GM19438 (cell line): ENCODE measurements at regions not wholly inside any gene's neighbourhood (a gene's known extent, or its start where the extent isn't known, plus 50 kb on each side); places are given as distances from the start of the nearest gene placed in this dataset.
"Not testable (repeated sequence)": the region's sequence is repeated elsewhere in the genome, so short reads cannot be mapped to it uniquely, and the experiment has no call there.

ENCODE experiments used
- ATAC-seq: cut with Tn5 transposase; IDR thresholded peaks from one replicate; pipeline ENCODE4 v1.9.1; 2021; ENCODE audit warnings: low read depth; ENCODE audit not compliant: unreplicated experiment

GRCh38 chr6:121593011-121593641 lies 157.7 kb downstream of the GJA1 start:
- ATAC-seq = no peak

- no peak for ATAC-seq
Measured at GRCh38 chr6:121594053-121594452, 158.6 kb downstream of the GJA1 start.

- ATAC-seq = no peak
Measured at GRCh38 chr6:121595646-121596045, 160.2 kb downstream of the GJA1 start.

- ATAC-seq = no peak
Measured at GRCh38 chr6:121596441-121596840, 161.0 kb downstream of the GJA1 start.

- no peak for ATAC-seq
Measured at GRCh38 chr6:121597654-121598053, 162.2 kb downstream of the GJA1 start.

- ATAC-seq = not testable (repeated sequence)
Measured at GRCh38 chr6:121599331-121599730, 163.9 kb downstream of the GJA1 start.

GRCh38 chr6:121600389-121601168 lies 165.1 kb downstream of the GJA1 start:
- ATAC-seq = no peak

GRCh38 chr6:121603486-121603885 lies 168.0 kb downstream of the GJA1 start:
- ATAC-seq = no peak

- no peak for ATAC-seq
Measured at GRCh38 chr6:121607721-121608120, 172.3 kb downstream of the GJA1 start.

GRCh38 chr6:121608270-121608669 lies 172.8 kb downstream of the GJA1 start:
- ATAC-seq = no peak

GRCh38 chr6:121609281-121609680 lies 173.8 kb downstream of the GJA1 start:
- no peak for ATAC-seq

- ATAC-seq = no peak
Measured at GRCh38 chr6:121612927-121613326, 177.5 kb downstream of the GJA1 start.

- no peak for ATAC-seq
Measured at GRCh38 chr6:121614115-121614514, 178.7 kb downstream of the GJA1 start.

GRCh38 chr6:121615493-121615892 lies 180.0 kb downstream of the GJA1 start:
- ATAC-seq = no peak

- ATAC-seq = no peak
Measured at GRCh38 chr6:121616406-121616805, 181.0 kb downstream of the GJA1 start.

GRCh38 chr6:121617388-121617787 lies 181.9 kb downstream of the GJA1 start:
- ATAC-seq = no peak

- ATAC-seq = no peak
Measured at GRCh38 chr6:121619013-121619412, 183.6 kb downstream of the GJA1 start.

- ATAC-seq = no peak
Measured at GRCh38 chr6:121619987-121620740, 184.7 kb downstream of the GJA1 start.

- ATAC-seq = no peak
Measured at GRCh38 chr6:121627761-121628160, 192.3 kb downstream of the GJA1 start.

- no peak for ATAC-seq
Measured at GRCh38 chr6:121630716-121631115, 195.3 kb downstream of the GJA1 start.

- not testable (repeated sequence) for ATAC-seq
Measured at GRCh38 chr6:121631752-121632151, 196.3 kb downstream of the GJA1 start.
